IMR-90 (cell line): ENCODE measurements at regions not wholly inside any gene's neighbourhood (a gene's known extent, or its start where the extent isn't known, plus 50 kb on each side); places are given as distances from the start of the nearest gene placed in this dataset.

Experiments
- ATAC-seq: fragments of 200-7000 bp; cut with Tn5 transposase; 2 replicates; pipeline ENCODE4 v1.9.1; 2020; ENCODE audit warnings: low read depth, mild to moderate bottlenecking, moderate library complexity
- BruUV-seq: library from RNA; stranded (reverse); fragments of 400-500 nt; replicated peaks from 2 replicates; lab custom pipeline; 2021; lab: Mats Ljungman, UMichigan
- CTCF ChIA-PET: fragments of 300-600 bp; formaldehyde crosslinking; extraction: SDS; loops from one replicate; lab custom pipeline; 2021; ENCODE audit warnings: antibody characterized with exemption; lab: Yijun Ruan, JAX
- POLR2A ChIA-PET: fragments of 300-600 bp; sonication (Branson Sonifier 250); formaldehyde crosslinking; loops from one replicate; lab custom pipeline; 2022; ENCODE audit warnings: antibody characterized with exemption; ENCODE audit not compliant: unreplicated experiment; lab: Charles Lee
- DNase-seq: peaks from one replicate; pipeline ENCODE4 v3.0.0; 2013
- H2AFZ ChIP-seq: replicated peaks from 2 replicates; pipeline ENCODE3; 2013; ENCODE audit warnings: low read length, mild to moderate bottlenecking; ENCODE audit not compliant: poor library complexity
- H2AK5ac ChIP-seq: 2 replicates; pipeline ENCODE4 v1.6.1; 2013; ENCODE audit warnings: low read depth, low read length, inconsistent platforms
- H2AK9ac ChIP-seq: replicated peaks from 2 replicates; pipeline ENCODE3; 2013; ENCODE audit warnings: mild to moderate bottlenecking, low read depth, low read length, moderate library complexity; ENCODE audit not compliant: poor library complexity
- H2BK120ac ChIP-seq: 2 replicates; pipeline ENCODE4 v1.6.1; 2013; ENCODE audit warnings: low read depth, low read length, inconsistent platforms
- H2BK15ac ChIP-seq: 3 replicates; pipeline ENCODE4 v1.6.1; 2013; ENCODE audit warnings: low read depth, low read length, inconsistent platforms
- H2BK20ac ChIP-seq: 2 replicates; pipeline ENCODE4 v1.6.1; 2013; ENCODE audit warnings: low read depth, mild to moderate bottlenecking, inconsistent platforms, low read length, moderate library complexity
- H2BK5ac ChIP-seq: 2 replicates; pipeline ENCODE4 v1.6.1; 2013; ENCODE audit warnings: mild to moderate bottlenecking, low read depth, low read length, inconsistent platforms; ENCODE audit not compliant: poor library complexity, severe bottlenecking
- H3K14ac ChIP-seq: replicated peaks from 2 replicates; pipeline ENCODE4 v1.6.1; 2013; ENCODE audit warnings: low read depth, low read length, inconsistent platforms
- H3K18ac ChIP-seq: 2 replicates; pipeline ENCODE4 v1.6.1; 2013; ENCODE audit warnings: low read depth, low read length, control low read depth
- H3K23ac ChIP-seq: 2 replicates; pipeline ENCODE4 v1.6.1; 2013; ENCODE audit warnings: low read depth, low read length, inconsistent platforms
- H3K27ac ChIP-seq: 2 replicates; pipeline ENCODE4 v1.5.1; 2013; ENCODE audit warnings: mild to moderate bottlenecking, control low read depth, low read length; ENCODE audit not compliant: insufficient read depth
- H3K27me3 ChIP-seq: 2 replicates; pipeline ENCODE4 v1.6.1; 2013; ENCODE audit warnings: low read length; ENCODE audit not compliant: control insufficient read depth, insufficient read depth
- H3K36me3 ChIP-seq: 2 replicates; pipeline ENCODE4 v1.6.1; 2013; ENCODE audit warnings: low read length, mixed read lengths; ENCODE audit not compliant: control insufficient read depth, insufficient read depth
- H3K4ac ChIP-seq: 2 replicates; pipeline ENCODE4 v1.6.1; 2013; ENCODE audit warnings: low read depth, low read length, inconsistent platforms
- H3K4me1 ChIP-seq: 2 replicates; pipeline ENCODE4 v1.6.1; 2013; ENCODE audit warnings: low read length, mixed read lengths; ENCODE audit not compliant: control insufficient read depth, insufficient read depth
- H3K4me2 ChIP-seq: 2 replicates; pipeline ENCODE4 v1.6.1; 2013; ENCODE audit warnings: low read depth, mild to moderate bottlenecking, control low read depth, low read length, moderate library complexity
- H3K4me3 ChIP-seq: 2 replicates; pipeline ENCODE4 v1.5.1; 2013; ENCODE audit warnings: low read depth, mild to moderate bottlenecking, control low read depth, low read length, moderate library complexity; ENCODE audit not compliant: insufficient read depth
- H3K56ac ChIP-seq: 2 replicates; pipeline ENCODE4 v1.6.1; 2013; ENCODE audit warnings: low read length, inconsistent platforms; ENCODE audit not compliant: insufficient read depth; ENCODE audit errors: extremely low read depth
- H3K79me1 ChIP-seq, 2 experiments: 2 replicates each; pipeline ENCODE4 v1.6.1; 2013; ENCODE audit warnings: low read length in 2 of 2, inconsistent platforms in 1 of 2, low read depth in 1 of 2
- H3K9ac ChIP-seq: 2 replicates; pipeline ENCODE4 v1.6.1; 2013; ENCODE audit warnings: low read depth, low read length, control low read depth
- H3K9me1 ChIP-seq: 2 replicates; pipeline ENCODE4 v1.6.1; 2013; ENCODE audit warnings: low read length, inconsistent platforms; ENCODE audit not compliant: insufficient read depth
- H3K9me3 ChIP-seq: 2 replicates; pipeline ENCODE4 v1.6.1; 2013; ENCODE audit warnings: low read length; ENCODE audit not compliant: control insufficient read depth, insufficient read depth
- H4K20me1 ChIP-seq: 2 replicates; pipeline ENCODE4 v1.6.1; 2013; ENCODE audit warnings: low read length, inconsistent platforms; ENCODE audit not compliant: insufficient read depth
- H4K5ac ChIP-seq: 2 replicates; pipeline ENCODE4 v1.6.1; 2013; ENCODE audit warnings: mild to moderate bottlenecking, low read depth, low read length, control low read depth
- H4K8ac ChIP-seq, 2 experiments: 2 replicates each; pipeline ENCODE4 v1.6.1; 2013; ENCODE audit warnings: low read depth in 2 of 2, low read length in 2 of 2, control low read depth in 1 of 2, inconsistent platforms in 1 of 2
- H4K91ac ChIP-seq: 2 replicates; pipeline ENCODE4 v1.6.1; 2013; ENCODE audit warnings: low read depth, low read length, inconsistent platforms; ENCODE audit not compliant: insufficient read depth
- CEBPB ChIP-seq: IDR thresholded peaks from 2 replicates; pipeline ENCODE4 v1.6.1; 2012; ENCODE audit warnings: low read depth, low read length, improper control_type of control experiment
- MAFK ChIP-seq: IDR thresholded peaks from 2 replicates; pipeline ENCODE4 v1.6.1; 2012; ENCODE audit warnings: low read depth, low read length, improper control_type of control experiment
- MAZ ChIP-seq: IDR thresholded peaks from 2 replicates; pipeline ENCODE4 v1.6.1; 2012; ENCODE audit warnings: low read depth, mild to moderate bottlenecking, low read length, improper control_type of control experiment, moderate library complexity, borderline replicate concordance
- RAD21 ChIP-seq: IDR thresholded peaks from 2 replicates; pipeline ENCODE4 v1.6.1; 2012; ENCODE audit warnings: low read length, improper control_type of control experiment
- RFX5 ChIP-seq: IDR thresholded peaks from 2 replicates; pipeline ENCODE4 v1.8.0; 2012; ENCODE audit warnings: low read depth, mild to moderate bottlenecking, low read length, moderate library complexity
- dilution Hi-C: fragments of 300-500 bp; cut with HindIII; formaldehyde crosslinking; loops from one replicate; pipeline ENCODE4 v1.14.3; 2018; ENCODE audit warnings: low sequenced_read_pairs; ENCODE audit not compliant: unreplicated experiment
- in situ Hi-C: fragments of 300-500 bp; cut with MboI; formaldehyde crosslinking; loops from 3 replicates; pipeline ENCODE4 v1.14.3; 2019; ENCODE audit warnings: low sequenced_read_pairs, inconsistent platforms, mixed read lengths
- intact Hi-C: fragments of 100-400 bp; cut with micrococcal nuclease; formaldehyde crosslinking; loops from 2 replicates; pipeline ENCODE4 v1.10.0; 2022
- TF ChIP-seq, protein P1 (sequence below): fragments of 150-350 bp; IDR thresholded peaks from 2 replicates; pipeline ENCODE4 v1.6.1; 2017; ENCODE audit warnings: mild to moderate bottlenecking, antibody characterized with exemption, low read length, low read depth
- TF ChIP-seq, protein P2 (sequence below): conservative IDR thresholded peaks from 2 replicates; pipeline ENCODE4 v1.5.1; 2012; ENCODE audit warnings: mild to moderate bottlenecking, low read depth, low read length, improper control_type of control experiment
- TF ChIP-seq, protein P3 (sequence below): fragments of 150-350 bp; IDR thresholded peaks from 2 replicates; pipeline ENCODE4 v1.6.1; 2016; ENCODE audit warnings: low read depth, mild to moderate bottlenecking, low read length, moderate library complexity, borderline replicate concordance

DNA sequence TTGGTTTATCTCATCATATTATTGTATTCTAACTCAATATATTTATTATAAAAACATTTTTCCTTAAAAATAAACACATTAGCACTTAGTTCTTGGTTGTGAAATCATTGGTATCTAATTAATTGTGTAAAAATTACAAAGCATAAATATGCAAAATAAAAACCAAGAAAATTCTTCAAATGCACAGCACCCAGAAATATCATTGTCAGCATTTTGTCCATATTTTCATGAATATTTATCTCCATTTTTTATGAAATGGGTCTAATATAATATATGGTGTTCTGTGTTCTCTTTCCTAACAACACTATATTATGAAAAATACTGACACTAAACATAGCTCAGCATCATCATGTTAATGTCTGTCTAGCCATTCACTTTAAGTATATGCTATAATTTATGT, 877.8 kb upstream of the MAP3K7 start:
- Histone ChIP-seq H3K9me3 (no peaks in the 10 kb centered on the region), H3K4me2 (no peak overlapping the region), H2BK15ac (no peak overlapping the region), H3K18ac (no peak overlapping the region), H4K8ac (no peak overlapping the region), H2AK9ac (no peak overlapping the region), H2BK5ac (no peak overlapping the region), H3K14ac (no peak overlapping the region), H3K79me1 (no peaks in the 10 kb centered on the region), H3K9me1 (no peaks in the 10 kb centered on the region), H3K23ac (no peak overlapping the region), H3K27me3 (no peaks in the 10 kb centered on the region), H3K9ac (no peak overlapping the region), H4K91ac (no peak overlapping the region), H3K4ac (no peak overlapping the region), H3K56ac (no peak overlapping the region), H2AK5ac (no peak overlapping the region), H3K4me1 (peaks cover 2% of the 10 kb centered on the region), H2AFZ (no peak overlapping the region), H2BK20ac (no peak overlapping the region), H4K20me1 (no peaks in the 10 kb centered on the region), H3K27ac (no peak overlapping the region), H3K4me3 (no peak overlapping the region), H2BK120ac (no peak overlapping the region), H4K5ac (no peak overlapping the region), H3K36me3 (no peaks in the 10 kb centered on the region)
- TF ChIP-seq, protein P1, sequence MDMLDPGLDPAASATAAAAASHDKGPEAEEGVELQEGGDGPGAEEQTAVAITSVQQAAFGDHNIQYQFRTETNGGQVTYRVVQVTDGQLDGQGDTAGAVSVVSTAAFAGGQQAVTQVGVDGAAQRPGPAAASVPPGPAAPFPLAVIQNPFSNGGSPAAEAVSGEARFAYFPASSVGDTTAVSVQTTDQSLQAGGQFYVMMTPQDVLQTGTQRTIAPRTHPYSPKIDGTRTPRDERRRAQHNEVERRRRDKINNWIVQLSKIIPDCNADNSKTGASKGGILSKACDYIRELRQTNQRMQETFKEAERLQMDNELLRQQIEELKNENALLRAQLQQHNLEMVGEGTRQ: no peak
- TF ChIP-seq MAZ: no peak
- no peak for TF ChIP-seq RFX5
- no peak for TF ChIP-seq CEBPB
- no peak for TF ChIP-seq RAD21
- TF ChIP-seq, protein P2, sequence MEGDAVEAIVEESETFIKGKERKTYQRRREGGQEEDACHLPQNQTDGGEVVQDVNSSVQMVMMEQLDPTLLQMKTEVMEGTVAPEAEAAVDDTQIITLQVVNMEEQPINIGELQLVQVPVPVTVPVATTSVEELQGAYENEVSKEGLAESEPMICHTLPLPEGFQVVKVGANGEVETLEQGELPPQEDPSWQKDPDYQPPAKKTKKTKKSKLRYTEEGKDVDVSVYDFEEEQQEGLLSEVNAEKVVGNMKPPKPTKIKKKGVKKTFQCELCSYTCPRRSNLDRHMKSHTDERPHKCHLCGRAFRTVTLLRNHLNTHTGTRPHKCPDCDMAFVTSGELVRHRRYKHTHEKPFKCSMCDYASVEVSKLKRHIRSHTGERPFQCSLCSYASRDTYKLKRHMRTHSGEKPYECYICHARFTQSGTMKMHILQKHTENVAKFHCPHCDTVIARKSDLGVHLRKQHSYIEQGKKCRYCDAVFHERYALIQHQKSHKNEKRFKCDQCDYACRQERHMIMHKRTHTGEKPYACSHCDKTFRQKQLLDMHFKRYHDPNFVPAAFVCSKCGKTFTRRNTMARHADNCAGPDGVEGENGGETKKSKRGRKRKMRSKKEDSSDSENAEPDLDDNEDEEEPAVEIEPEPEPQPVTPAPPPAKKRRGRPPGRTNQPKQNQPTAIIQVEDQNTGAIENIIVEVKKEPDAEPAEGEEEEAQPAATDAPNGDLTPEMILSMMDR: no peak
- TF ChIP-seq, protein P3, sequence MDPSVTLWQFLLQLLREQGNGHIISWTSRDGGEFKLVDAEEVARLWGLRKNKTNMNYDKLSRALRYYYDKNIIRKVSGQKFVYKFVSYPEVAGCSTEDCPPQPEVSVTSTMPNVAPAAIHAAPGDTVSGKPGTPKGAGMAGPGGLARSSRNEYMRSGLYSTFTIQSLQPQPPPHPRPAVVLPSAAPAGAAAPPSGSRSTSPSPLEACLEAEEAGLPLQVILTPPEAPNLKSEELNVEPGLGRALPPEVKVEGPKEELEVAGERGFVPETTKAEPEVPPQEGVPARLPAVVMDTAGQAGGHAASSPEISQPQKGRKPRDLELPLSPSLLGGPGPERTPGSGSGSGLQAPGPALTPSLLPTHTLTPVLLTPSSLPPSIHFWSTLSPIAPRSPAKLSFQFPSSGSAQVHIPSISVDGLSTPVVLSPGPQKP: no peak
- TF ChIP-seq MAFK: peak; percentile 73
- POLR2A ChIA-PET: no interaction called here
- CTCF ChIA-PET: no interaction called here
- intact Hi-C loops (loop anchor here (5.0 kb wide), 1 partner anchor 648 kb away; no protein-coding TSS in a partner anchor), in situ Hi-C loops (no loop called here), dilution Hi-C loops (no loop called here)
- ATAC-seq (no peak), DNase-seq (no peak)
- no TSS peak for BruUV-seq
